Loucy (cell line): ENCODE measurements at regions not wholly inside any gene's neighbourhood (a gene's known extent, or its start where the extent isn't known, plus 50 kb on each side); places are given as distances from the start of the nearest gene placed in this dataset.

Experiments
- H2AFZ ChIP-seq: fragments of 200-600 bp; sonication (generic); 2 replicates; pipeline ENCODE4 v1.6.0; 2016; ENCODE audit warnings: antibody characterized with exemption, mild to moderate bottlenecking, low read length, moderate library complexity
- H3F3A ChIP-seq: fragments of 200-600 bp; 2 replicates; pipeline ENCODE4 v1.6.0; 2016; ENCODE audit warnings: antibody characterized with exemption, low read depth, mild to moderate bottlenecking
- H3K27me3 ChIP-seq: fragments of 200-600 bp; sonication (generic); 2 replicates; pipeline ENCODE4 v1.6.1; 2014; ENCODE audit warnings: low read length, mild to moderate bottlenecking; ENCODE audit not compliant: insufficient read depth, poor library complexity, severe bottlenecking
- H3K36me3 ChIP-seq: fragments of 200-600 bp; sonication (generic); 2 replicates; pipeline ENCODE4 v1.6.1; 2016; ENCODE audit warnings: low read length; ENCODE audit not compliant: insufficient read depth
- H3K4me1 ChIP-seq: fragments of 200-600 bp; sonication (generic); 2 replicates; pipeline ENCODE4 v1.5.1; 2014; ENCODE audit warnings: low read length, mild to moderate bottlenecking; ENCODE audit not compliant: insufficient read depth, poor library complexity, severe bottlenecking
- H3K4me2 ChIP-seq: fragments of 200-600 bp; sonication (generic); 2 replicates; pipeline ENCODE4 v1.6.0; 2014; ENCODE audit warnings: antibody characterized with exemption, low read length, low read depth, mild to moderate bottlenecking; ENCODE audit not compliant: poor library complexity, severe bottlenecking
- H3K4me3 ChIP-seq: fragments of 200-600 bp; sonication (generic); 2 replicates; pipeline ENCODE4 v1.5.1; 2014; ENCODE audit warnings: low read length, mild to moderate bottlenecking, mixed read lengths; ENCODE audit not compliant: poor library complexity, severe bottlenecking
- H3K79me2 ChIP-seq: fragments of 200-600 bp; sonication (generic); 2 replicates; pipeline ENCODE4 v1.6.1; 2014; ENCODE audit warnings: low read length; ENCODE audit not compliant: insufficient read depth
- H3K9ac ChIP-seq: fragments of 200-600 bp; sonication (generic); 2 replicates; pipeline ENCODE4 v1.6.0; 2014; ENCODE audit warnings: mild to moderate bottlenecking, low read depth, low read length, moderate library complexity; ENCODE audit not compliant: poor library complexity, severe bottlenecking
- H3K9me2 ChIP-seq: fragments of 200-600 bp; sonication (generic); replicated peaks from 2 replicates; pipeline ENCODE4 v1.6.1; 2016; ENCODE audit warnings: low read depth, low read length, mixed read lengths
- H3K9me3 ChIP-seq: fragments of 200-600 bp; sonication (generic); 2 replicates; pipeline ENCODE4 v1.6.1; 2014; ENCODE audit warnings: mild to moderate bottlenecking, antibody characterized with exemption, low read length, low read depth; ENCODE audit not compliant: insufficient read depth
- H4K20me1 ChIP-seq: fragments of 200-600 bp; sonication (generic); 2 replicates; pipeline ENCODE4 v1.6.0; 2014; ENCODE audit warnings: antibody characterized with exemption, low read length, mild to moderate bottlenecking; ENCODE audit not compliant: insufficient read depth, poor library complexity, severe bottlenecking
- EZH2phosphoT487 ChIP-seq: fragments of 200-600 bp; IDR thresholded peaks from 2 replicates; pipeline ENCODE4 v1.6.1; 2018; ENCODE audit warnings: antibody characterized with exemption, mild to moderate bottlenecking, moderate library complexity, borderline replicate concordance
- TF ChIP-seq, protein P1 (sequence below): fragments of 200-600 bp; sonication (generic); conservative IDR thresholded peaks from 2 replicates; pipeline ENCODE4 v1.5.1; 2014; ENCODE audit warnings: mild to moderate bottlenecking, antibody characterized with exemption, low read length

- H3K9me3 ChIP-seq = no peaks in the 10 kb centered on the region
- H3K36me3 ChIP-seq = no peaks in the 10 kb centered on the region
- TF ChIP-seq, protein P1, sequence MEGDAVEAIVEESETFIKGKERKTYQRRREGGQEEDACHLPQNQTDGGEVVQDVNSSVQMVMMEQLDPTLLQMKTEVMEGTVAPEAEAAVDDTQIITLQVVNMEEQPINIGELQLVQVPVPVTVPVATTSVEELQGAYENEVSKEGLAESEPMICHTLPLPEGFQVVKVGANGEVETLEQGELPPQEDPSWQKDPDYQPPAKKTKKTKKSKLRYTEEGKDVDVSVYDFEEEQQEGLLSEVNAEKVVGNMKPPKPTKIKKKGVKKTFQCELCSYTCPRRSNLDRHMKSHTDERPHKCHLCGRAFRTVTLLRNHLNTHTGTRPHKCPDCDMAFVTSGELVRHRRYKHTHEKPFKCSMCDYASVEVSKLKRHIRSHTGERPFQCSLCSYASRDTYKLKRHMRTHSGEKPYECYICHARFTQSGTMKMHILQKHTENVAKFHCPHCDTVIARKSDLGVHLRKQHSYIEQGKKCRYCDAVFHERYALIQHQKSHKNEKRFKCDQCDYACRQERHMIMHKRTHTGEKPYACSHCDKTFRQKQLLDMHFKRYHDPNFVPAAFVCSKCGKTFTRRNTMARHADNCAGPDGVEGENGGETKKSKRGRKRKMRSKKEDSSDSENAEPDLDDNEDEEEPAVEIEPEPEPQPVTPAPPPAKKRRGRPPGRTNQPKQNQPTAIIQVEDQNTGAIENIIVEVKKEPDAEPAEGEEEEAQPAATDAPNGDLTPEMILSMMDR = no peak
- TF ChIP-seq EZH2phosphoT487 = no peak
- no peaks in the 10 kb centered on the region for H3K4me1 ChIP-seq
- no peak overlapping the region for H2AFZ ChIP-seq
- H3F3A ChIP-seq = no peaks in the 10 kb centered on the region
- no peak overlapping the region for H3K4me2 ChIP-seq
- H3K9ac ChIP-seq = no peak overlapping the region
- H4K20me1 ChIP-seq = no peaks in the 10 kb centered on the region
- H3K79me2 ChIP-seq = no peaks in the 10 kb centered on the region
- no peaks in the 10 kb centered on the region for H3K27me3 ChIP-seq
- no peaks in the 10 kb centered on the region for H3K9me2 ChIP-seq
- no peak overlapping the region for H3K4me3 ChIP-seq
Measured at GRCh38 chr10:62885684-62886461, 69.7 kb upstream of the EGR2 start.

GRCh38 chr10:62880162-62880561, 64.0 kb upstream of the EGR2 start:
- Histone ChIP-seq H4K20me1 (no peaks in the 10 kb centered on the region), H3K9me2 (no peaks in the 10 kb centered on the region), H2AFZ (no peak overlapping the region), H3K27me3 (no peaks in the 10 kb centered on the region), H3K4me3 (no peak overlapping the region), H3K79me2 (no peaks in the 10 kb centered on the region), H3F3A (no peaks in the 10 kb centered on the region), H3K4me1 (no peaks in the 10 kb centered on the region), H3K9ac (no peak overlapping the region), H3K4me2 (no peak overlapping the region), H3K9me3 (no peaks in the 10 kb centered on the region), H3K36me3 (no peaks in the 10 kb centered on the region)
- TF ChIP-seq, protein P1 = no peak
- no peak for TF ChIP-seq EZH2phosphoT487

DNA sequence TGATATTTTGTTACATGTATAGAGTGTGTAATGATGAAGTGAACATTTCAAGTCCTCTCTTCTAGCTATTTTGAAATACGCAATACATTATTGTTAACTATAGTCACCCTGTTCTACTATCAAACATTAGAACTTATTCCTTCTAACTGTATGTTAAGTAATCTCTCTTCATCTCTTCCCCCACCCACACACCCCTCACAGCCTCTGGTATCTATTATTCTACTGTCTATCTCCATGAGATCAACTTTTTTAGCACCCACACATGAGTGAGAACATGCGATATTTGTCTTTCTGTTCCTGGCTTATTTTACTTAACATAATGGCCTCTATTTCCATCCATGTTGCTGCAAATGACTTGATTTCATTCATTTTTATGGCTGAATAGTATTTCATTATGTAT, 57.7 kb upstream of the EGR2 start:
- TF ChIP-seq, protein P1 = no peak
- TF ChIP-seq EZH2phosphoT487 = no peak
- no peaks in the 10 kb centered on the region for H3K27me3 ChIP-seq
- no peaks in the 10 kb centered on the region for H3K4me1 ChIP-seq

More for the DNA sequence above, 57.7 kb upstream of the EGR2 start:
- Histone ChIP-seq H3K79me2 (no peaks in the 10 kb centered on the region), H4K20me1 (no peaks in the 10 kb centered on the region), H3K9me2 (no peaks in the 10 kb centered on the region), H2AFZ (no peak overlapping the region), H3K9me3 (no peaks in the 10 kb centered on the region), H3K4me2 (no peak overlapping the region), H3K4me3 (no peak overlapping the region), H3K36me3 (no peaks in the 10 kb centered on the region), H3K9ac (no peak overlapping the region), H3F3A (no peaks in the 10 kb centered on the region)
